ENCODE measurements at regions not wholly inside any gene's neighbourhood (a gene's known extent, or its start where the extent isn't known, plus 50 kb on each side); places are given as distances from the start of the nearest gene placed in this dataset.
"Not testable (repeated sequence)": the region's sequence is repeated elsewhere in the genome, so short reads cannot be mapped to it uniquely, and the experiment has no call there.

GRCh38 chr2:139457873-139458272 is 677.7 kb upstream of the NXPH2 start:
- no peak for ATAC-seq

GRCh38 chr2:139454251-139454650 is 674.1 kb upstream of the NXPH2 start:
- no peak for ATAC-seq
- no peak for DNase-seq (ENCODE audit: low spot score)

More at GRCh38 chr2:139457873-139458272, 677.7 kb upstream of the NXPH2 start:
- DNase-seq (ENCODE audit: low spot score) = no peak

GRCh38 chr2:139439100-139439499 is 658.9 kb upstream of the NXPH2 start:
- DNase-seq (ENCODE audit: low spot score) (no peak), ATAC-seq (no peak)

- ATAC-seq (no peak), DNase-seq (ENCODE audit: low spot score) (no peak)
Observed at GRCh38 chr2:139438478-139438877, 658.3 kb upstream of the NXPH2 start.

- DNase-seq (ENCODE audit: low spot score) (no peak), ATAC-seq (no peak)
Observed at GRCh38 chr2:139427164-139427563, 647.0 kb upstream of the NXPH2 start.

- DNase-seq (ENCODE audit: low spot score) (no peak), ATAC-seq (no peak)
Observed at GRCh38 chr2:139424101-139424500, 643.9 kb upstream of the NXPH2 start.

- ATAC-seq (no peak), DNase-seq (ENCODE audit: low spot score) (no peak)
Observed at GRCh38 chr2:139411236-139411635, 631.0 kb upstream of the NXPH2 start.

- DNase-seq (ENCODE audit: low spot score); ATAC-seq: not testable (repeated sequence)
Observed at GRCh38 chr2:139410833-139411174, 630.6 kb upstream of the NXPH2 start.

GRCh38 chr2:139410147-139410832 is 630.1 kb upstream of the NXPH2 start:
- not testable (repeated sequence) for ATAC-seq; DNase-seq (ENCODE audit: low spot score)

- DNase-seq (ENCODE audit: low spot score) (no peak), ATAC-seq (no peak)
Observed at GRCh38 chr2:139409212-139409611, 629.0 kb upstream of the NXPH2 start.

- ATAC-seq = no peak
- DNase-seq (ENCODE audit: low spot score) = no peak
Observed at GRCh38 chr2:139403948-139404347, 623.8 kb upstream of the NXPH2 start.

GRCh38 chr2:139394801-139395200 is 614.6 kb upstream of the NXPH2 start:
- no peak for ATAC-seq
- no peak for DNase-seq (ENCODE audit: low spot score)

GRCh38 chr2:139389391-139389790 is 609.2 kb upstream of the NXPH2 start:
- ATAC-seq (no peak), DNase-seq (ENCODE audit: low spot score) (no peak)

GRCh38 chr2:139386401-139386800 is 606.2 kb upstream of the NXPH2 start:
- no peak for DNase-seq (ENCODE audit: low spot score)

GRCh38 chr2:139383532-139383931 is 603.3 kb upstream of the NXPH2 start:
- DNase-seq (ENCODE audit: low spot score) = no peak
- no peak for ATAC-seq

More at GRCh38 chr2:139386401-139386800, 606.2 kb upstream of the NXPH2 start:
- no peak for ATAC-seq

- no peak for ATAC-seq
Observed at GRCh38 chr2:139380051-139380450, 599.9 kb upstream of the NXPH2 start.

GRCh38 chr2:139378373-139378772 is 598.2 kb upstream of the NXPH2 start:
- DNase-seq (ENCODE audit: low spot score) = no peak
- no peak for ATAC-seq

More at GRCh38 chr2:139380051-139380450, 599.9 kb upstream of the NXPH2 start:
- DNase-seq (ENCODE audit: low spot score) = no peak

- DNase-seq (ENCODE audit: low spot score) (no peak), ATAC-seq (no peak)
Observed at GRCh38 chr2:139374296-139374850, 594.2 kb upstream of the NXPH2 start.

- ATAC-seq (no peak), DNase-seq (ENCODE audit: low spot score) (no peak)
Observed at GRCh38 chr2:139369423-139370409, 589.5 kb upstream of the NXPH2 start.

GRCh38 chr2:139367416-139367815 is 587.2 kb upstream of the NXPH2 start:
- ATAC-seq (no peak), DNase-seq (ENCODE audit: low spot score) (no peak)

GRCh38 chr2:139366681-139367080 is 586.5 kb upstream of the NXPH2 start:
- DNase-seq (ENCODE audit: low spot score) = no peak
- no peak for ATAC-seq

GRCh38 chr2:139365189-139365588 is 585.0 kb upstream of the NXPH2 start:
- ATAC-seq (no peak), DNase-seq (ENCODE audit: low spot score) (no peak)

All from left lobe of liver (tissue), 2 donors.